ENCODE measurements at regions not wholly inside any gene's neighbourhood (a gene's known extent, or its start where the extent isn't known, plus 50 kb on each side); places are given as distances from the start of the nearest gene placed in this dataset.

DNA sequence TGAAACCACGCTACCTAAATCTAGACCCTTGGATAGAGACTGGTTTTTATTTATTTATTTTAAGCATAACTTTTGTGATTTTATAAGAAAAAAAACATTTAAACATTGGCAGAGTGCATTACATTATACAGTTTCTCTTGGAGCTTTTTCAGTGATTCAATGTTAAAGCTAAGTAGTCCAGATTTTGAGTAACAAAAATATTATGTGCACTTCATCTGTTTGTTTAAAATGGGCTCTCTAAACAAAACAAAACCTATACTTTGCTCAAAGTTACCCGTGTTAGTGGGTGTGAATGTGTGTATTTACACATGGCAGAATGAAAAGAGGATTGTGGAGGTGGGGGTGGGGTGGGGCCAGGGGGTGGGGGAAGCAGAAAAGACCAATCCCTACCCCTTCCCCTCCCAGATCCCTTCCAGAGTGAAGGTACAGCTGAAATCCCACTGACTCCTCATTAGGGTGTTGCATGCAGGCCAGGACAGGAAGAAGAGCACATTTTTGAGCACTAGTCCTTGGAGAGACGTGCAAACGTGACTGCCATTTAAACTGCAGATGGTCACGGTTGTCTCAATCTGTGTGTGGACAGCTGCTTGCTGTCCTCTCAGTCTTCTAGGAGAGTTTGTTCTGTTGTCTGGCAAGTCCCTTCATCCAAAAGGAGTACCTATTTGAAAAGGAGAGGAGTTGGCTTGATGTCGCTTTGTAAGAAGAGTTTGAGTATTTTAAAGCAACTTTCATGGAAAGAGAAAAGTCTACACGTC, 303.0 kb downstream of the ICOS start:
- DNase-seq, result no peak

DNA sequence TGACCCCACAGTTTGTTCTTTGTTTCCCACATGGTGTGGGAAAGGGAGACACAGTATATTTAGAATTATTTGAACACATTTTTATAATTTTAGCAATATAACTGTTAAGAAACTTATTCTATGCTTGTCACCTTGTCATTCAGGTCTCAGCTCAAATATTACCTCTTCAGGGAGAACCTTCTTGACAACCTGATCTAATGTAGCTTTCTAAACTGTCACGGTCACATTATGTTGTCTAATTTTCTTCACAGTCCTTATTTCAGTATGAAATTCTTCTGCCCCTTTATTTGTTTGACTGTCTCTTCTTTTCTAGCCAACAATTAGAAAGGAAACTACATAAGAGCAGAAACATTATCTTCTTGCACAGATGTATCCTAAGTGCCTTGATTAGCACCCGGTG, 304.3 kb upstream of the PARD3B start:
- DNase-seq, result no peak

DNA sequence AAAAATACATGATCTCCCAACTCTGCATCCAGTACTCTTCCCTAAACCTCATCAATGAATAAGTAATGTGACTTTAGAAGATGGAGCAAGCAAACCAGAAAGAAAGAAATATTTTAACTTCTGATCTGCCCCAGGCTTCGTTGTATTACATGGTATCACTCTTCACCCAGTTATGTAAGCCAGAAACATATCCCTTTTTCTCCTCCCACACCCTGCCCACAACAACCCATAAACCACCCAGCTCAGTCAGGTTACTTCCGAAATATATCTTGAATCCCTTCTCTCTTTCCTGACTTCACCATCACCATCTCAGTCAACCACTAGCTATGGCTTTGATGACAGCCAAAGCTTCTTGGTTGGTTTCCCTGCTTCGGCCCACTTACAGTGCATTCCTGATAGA, 295.8 kb upstream of the PARD3B start:
- DNase-seq, result no peak

DNA sequence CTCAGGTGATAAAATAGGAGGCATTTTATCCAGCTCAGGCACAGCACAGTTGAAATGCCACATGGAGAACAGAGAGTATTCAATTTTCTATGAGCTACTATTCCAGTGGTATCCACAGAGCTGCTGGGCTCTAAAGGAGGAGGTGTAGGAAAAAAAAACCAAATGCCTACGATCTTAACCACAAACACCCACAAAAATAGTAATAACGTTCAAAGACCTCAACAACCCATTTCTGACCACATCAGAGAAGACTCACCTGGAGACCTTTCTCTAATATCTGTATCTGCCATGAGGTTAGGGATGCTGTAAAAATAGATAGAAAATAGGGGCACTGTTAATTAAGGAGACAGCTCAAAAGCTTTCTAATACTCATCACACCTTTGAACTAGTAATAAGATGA, 294.6 kb upstream of the PARD3B start:
- DNase-seq, result no peak

DNA sequence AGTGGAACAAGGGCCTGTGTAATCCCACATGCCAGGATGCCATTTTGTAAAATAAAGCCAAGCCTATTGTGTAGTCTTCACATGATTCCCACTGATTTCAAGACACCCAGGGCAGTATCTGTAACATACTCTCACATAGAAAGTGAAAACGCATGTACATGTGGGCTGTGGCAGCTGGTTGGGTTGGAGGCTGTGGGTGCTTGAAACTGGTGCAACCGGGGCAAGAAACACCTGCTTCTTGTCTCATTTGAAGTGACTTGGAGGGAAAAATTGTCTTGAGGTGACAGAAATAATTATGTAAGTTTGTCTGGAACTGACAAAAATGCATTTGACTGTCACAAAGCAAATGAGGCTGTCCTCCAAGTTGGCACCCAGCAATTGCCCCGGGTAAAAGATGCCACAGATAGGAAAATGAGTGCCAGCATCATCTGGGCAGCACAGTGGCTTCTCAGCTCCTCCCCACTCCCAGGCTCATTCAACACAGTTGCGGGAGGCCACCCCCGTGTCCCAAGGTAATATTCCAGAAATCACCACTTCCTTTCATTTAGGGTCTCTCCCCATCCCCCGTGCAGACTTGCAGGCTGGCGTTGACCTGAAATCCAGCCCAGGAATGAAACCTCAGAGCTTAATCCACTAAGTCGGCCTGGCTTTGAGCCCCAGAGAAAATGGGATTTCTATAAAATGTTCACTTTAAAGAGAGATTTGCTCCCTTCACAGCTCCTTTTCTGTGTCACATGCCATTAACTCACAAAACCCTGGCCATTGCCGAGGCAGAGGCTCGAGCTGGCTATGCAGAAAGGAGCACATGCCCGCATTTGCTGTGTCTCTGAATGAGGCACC, 293.9 kb upstream of the PARD3B start:
- no peak for DNase-seq

DNA sequence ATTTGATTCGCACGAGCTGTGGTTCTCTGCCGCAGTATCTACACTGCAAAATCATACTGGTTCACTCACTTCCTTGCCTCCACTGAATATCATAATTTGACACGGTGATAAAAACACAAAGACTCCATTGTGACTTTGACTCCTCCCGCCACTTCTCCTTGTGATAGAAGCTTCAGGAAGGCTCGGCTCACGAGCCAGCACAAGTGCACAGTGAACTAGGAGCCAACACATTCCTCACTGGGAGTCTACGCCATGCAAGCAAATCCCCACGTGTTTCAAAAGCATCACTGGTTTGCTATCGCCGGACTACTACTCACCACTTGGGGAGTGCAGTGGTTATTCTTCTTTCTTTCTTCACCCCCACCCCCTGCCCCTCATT, 293.3 kb upstream of the PARD3B start:
- no peak for DNase-seq

DNA sequence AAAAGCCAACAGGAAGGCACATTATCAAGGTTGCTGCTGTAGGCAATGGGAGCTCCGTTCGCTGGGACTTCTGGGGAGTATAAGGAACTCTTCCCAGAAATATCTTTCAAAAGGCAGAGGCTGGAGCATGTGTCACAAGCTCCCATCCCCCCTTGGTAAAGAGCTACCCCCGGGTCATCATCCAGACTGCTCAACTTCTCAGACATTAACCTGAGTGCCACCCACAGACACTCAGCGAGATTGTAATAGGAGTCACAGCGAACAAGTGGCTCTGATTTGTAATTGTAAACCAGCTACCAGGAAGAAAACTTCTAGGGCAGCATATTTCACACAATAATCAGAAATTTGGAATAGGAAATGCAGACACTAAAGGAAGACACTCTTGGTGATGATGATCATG, 290.2 kb upstream of the PARD3B start:
- no peak for DNase-seq

DNA sequence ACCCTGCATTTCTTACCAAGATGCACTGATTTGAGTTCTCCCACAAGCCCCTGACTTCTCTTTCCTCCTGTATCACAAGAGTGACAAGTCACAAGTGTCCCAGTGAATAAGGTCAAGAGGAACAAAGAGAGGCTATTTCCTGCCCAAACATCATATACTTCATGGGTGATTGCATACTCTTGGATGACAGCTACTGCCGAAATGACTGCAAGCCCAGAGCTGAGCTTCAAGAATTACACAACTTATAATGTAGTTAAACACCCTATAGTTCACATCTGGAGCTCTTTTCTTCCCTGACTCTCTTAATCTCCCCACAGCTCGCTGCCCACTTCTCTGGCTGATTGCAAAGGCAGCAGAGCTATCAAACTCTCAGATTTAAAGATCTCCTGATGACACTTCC, 289.7 kb upstream of the PARD3B start:
- DNase-seq, result no peak

DNA sequence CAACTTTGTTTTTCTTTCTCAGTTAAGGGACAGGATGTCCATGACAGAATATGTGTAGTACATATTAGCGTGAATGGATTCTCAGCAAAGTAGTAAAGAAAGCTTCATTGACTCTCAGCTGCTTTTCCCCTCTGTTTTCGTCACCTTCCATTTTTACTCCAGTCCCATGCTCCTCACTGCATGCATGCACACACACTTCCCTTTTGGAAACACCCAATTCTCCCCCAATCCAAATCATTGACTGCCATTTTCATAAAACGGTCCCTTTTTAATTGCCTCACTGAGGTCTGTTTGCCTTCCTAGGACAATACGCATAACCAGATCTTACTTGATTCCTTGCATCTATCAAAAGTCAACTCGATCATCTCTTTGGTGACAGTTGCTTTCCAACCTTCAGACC, 287.5 kb upstream of the PARD3B start:
- DNase-seq, result no peak

DNA sequence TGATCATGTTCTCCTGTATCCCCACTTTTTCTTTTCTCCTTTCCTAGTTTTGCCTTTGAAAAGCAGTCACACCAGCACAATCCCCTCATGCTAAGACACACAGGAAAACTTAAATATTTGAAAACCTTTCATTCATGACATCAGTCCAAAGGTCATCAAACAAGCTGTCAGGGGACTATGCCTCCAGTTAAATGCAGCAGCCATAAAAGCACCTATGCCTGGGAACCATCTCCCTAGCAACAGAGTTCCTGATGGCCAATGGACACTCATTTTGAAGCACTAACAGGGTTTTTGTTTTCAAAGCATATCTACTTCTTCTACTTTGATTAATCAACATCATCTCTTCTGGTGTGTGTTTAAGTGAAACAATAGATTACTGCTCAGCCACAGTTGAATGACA, 286.4 kb upstream of the PARD3B start:
- no peak for DNase-seq

DNA sequence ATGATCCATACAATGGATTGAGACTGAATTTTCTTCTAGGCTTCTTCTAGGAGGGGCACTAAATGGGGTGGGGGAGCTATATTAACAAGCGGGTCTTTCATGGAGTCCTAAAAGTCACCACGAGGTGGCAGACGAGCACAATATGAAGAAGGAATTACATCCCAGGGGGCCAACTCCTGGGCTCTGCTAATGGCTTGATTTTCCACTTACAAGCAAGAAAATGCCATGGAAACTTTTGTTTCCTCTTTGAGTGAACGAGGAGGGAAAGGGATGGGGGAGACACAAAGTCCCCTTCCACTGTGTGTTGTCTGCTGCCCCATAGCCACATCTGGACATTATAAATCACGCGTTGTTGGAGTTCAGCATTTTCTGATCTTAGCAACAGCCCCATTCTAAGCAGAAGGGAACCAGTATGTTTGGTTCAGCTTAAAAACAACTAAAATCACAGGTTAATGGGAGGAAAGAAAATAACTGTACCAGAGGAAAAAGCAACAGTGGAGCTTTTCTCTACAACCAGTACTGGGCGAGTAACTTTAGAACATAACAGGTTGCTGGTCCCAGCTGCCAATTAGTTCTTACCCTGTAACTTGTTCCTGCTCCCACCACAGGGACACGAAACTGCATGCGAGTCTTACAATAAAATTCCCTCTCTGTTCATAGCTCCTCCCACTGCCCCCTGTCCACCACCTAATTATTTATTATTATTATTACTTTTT, 285.0 kb upstream of the PARD3B start:
- DNase-seq, result peak; percentile 6 to 41

DNA sequence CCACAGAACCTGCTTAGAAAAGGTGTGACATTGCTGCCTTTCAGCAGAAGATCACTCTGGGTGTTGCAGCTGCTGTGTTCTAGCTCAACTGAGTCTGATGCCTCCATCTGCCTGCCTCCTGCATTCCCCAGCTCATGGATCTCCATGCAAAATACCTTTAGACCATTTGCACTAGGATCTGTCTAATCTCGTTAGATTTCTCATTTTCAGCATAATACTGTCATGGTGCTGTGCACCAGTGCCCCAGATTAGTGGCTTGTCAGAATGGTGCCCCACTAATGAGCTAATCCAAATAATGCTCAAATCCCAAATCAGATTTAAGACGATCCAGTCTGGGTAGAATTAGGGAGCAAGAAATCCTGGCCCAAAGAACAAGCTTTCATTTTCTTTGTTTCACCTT, 284.4 kb upstream of the PARD3B start:
- no peak for DNase-seq

DNA sequence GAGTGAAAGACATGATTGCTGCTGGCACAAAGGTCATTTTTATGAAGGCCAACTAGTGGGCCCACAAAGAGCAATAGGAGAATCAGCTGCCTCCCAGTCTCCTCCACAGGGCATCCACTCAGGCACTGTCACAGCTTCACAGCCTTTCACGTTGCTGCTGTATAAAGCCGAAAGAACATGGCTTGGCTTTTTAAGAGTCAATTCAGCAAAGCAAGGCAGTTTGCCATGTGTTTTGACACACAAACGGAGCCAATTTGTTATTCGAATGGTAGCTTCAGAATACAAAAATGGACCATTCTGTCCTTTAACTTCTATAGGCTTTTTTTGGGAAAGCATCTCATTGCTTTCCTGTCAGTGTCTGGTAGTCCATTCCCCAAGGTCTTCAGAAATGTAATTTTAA, 283.4 kb upstream of the PARD3B start:
- no peak for DNase-seq

DNA sequence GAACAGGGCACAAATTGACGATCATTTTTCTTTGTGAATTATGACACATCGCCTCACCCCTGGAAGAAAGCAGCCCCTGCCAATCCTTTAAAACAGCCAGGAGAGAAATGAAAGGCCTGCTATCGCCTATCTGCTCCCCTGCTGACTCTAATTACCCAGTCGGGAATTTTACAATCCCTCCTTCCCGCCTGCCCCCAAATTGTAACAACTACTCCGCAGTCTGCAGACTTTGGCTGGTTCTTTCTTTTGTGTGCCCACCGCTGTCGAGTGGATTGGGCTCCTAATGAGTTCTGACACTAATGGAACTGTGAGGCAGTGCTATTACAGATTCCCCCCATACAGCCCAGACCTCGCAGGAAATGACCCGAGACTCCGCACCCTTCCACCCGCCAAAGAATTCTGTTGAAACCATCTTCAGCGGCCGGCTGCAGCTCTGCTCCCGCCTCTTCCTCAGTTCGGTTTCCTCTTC, 281.2 kb upstream of the PARD3B start:
- DNase-seq, result no peak

DNA sequence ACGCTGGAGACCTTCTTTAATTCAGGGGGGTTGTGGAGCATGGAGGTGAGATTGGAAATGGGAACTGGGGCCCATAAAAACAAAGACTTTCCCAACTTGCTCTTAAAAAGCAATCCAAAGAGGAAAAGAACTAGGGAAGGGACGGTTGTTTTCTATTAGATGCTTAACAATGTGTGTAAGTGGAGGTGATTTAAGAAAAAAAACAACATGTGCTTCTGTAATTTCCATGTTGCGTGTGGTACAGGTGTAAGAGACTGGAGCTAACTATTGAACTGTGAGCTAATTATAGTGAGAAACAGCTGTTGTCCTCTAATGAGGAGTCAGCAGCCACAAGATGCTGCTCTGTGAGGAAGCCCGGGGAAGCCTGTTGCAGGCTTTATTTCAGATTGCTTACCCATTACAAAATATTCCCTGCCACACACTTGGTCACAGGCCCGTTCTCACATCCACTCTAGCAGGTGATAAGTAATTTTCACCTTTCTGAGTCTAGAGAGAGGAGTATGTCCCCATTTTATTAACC, 280.6 kb upstream of the PARD3B start:
- DNase-seq, result no peak

DNA sequence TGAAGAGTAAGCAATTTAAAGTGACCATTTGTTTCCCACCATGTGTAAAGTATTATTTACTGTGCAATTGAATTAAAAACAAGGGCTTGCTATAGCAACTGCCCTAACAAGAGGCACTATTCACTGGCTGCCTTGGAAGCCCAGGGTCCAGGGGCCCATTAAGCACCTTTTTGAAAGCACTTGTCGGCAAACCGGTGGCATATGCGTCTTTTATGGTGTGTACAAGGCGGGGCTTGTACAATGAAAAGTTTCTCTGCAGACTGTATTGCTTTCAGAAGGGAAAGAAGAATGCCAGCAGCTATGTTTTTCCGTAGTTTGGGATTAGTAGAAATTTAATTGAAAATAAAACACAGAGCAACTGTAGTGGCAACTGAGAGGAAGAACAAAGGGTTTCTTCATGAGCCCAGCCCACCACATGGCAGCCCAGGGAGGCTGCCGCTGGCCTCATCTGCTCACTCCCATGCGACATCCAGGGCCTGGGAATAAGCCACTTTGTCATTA, 279.5 kb upstream of the PARD3B start:
- DNase-seq, result no peak

DNA sequence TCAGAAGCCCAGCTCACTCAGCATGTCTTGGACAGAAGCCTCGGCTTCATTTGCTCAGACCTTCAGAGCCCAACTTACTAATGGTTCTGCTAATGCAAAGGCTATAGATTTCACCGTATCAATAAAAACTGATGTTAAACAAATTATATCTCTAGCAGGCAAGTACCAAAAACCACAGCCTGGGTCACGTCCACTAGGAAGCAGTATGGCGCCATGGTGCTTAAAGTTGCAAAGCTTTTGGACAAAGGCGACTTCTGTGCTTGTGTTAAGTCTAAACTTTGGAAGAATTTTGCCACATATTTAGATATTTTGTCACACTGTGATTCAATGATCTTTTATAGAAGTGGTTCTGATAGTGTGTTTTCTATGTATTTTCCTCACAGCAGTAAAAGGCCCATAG, 276.8 kb upstream of the PARD3B start:
- DNase-seq, result no peak

DNA sequence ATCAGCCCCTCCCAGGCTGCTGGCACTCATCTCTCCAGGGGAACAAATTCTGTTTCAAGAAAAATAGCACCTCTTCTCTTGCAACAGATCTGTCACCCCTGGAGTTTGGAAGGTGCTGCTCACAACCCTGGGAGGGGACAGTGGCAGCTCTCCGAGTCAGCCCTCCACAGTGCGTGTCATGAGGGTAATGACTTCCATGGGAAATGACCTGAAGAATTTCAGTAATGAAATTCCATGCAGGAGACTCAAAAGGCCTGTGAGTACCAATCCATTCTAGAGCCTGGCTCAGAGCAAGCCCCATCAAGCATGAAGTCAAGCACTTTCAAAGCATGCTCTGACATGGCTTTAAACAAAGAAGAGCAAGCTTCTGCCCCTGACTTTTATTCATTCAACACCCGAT, 276.3 kb upstream of the PARD3B start:
- DNase-seq, result no peak

DNA sequence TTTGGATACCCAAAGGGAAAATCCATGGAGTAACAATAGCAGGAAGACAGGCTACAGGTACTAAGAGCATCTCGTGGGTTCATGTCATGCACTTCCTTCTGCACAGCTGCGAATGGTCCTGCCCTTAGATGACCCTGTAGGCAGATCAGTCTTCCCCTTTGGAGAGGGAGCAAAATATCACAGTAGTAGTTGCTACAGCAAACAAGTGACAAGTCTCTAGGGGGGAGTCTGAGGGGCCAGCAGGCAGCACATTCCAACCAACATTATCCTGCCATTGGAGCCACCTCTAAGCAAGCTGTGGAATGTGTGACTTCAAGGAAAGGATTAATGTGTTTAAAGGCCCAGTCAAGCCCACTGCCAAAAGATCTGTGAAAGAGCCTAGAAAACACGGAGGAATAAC, 273.2 kb upstream of the PARD3B start:
- DNase-seq, result no peak

DNA sequence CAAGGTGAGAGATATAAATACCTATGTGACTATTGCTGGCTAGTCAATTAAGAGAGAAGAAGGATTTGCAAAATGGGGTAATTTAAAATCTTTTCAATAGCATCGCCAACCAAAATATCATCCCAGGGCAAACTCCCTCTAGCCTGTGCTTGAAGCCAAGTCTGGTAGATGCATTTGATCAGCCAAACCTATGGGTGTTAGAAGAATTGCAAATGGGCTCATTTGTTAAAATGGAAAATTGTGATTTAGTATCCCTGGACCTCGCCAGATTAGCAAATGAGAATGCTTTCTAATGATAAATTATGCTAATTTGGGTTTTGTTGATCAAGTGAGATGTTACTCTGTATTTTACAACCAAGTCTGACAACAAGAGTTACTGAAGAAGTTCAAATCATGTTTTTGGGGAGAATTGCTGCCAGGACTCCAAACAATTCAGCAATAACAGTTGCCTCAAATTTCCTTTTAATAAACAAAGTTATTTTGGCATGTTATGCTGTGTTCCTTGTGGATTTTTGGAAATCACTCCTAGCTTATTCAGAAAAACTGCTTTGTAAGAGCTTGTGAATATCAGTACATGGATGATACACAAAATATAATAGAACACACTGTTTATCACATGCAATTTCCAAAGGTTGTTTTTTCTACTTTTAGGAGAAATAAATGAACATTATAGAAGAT, 272.5 kb upstream of the PARD3B start:
- DNase-seq, result no peak

DNA sequence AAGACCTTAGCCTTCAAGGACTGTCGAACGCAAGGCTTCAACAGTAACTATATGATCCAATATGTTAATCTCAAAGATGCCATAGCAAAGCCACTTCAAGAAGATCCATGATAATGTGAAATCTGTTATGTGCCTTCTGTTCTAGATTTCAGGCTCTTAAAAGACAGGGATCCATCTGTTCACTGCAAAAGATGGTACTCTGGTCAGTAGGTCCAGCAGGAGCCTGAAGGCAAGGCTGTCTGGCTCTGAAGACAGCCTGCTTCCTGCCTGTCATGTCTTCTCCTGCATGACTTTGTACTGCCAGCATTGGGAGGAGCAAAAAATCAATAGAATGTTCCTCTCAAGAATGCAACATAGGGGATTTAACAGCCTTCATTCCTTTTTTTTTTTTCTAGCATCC, 270.8 kb upstream of the PARD3B start:
- DNase-seq, result no peak

DNA sequence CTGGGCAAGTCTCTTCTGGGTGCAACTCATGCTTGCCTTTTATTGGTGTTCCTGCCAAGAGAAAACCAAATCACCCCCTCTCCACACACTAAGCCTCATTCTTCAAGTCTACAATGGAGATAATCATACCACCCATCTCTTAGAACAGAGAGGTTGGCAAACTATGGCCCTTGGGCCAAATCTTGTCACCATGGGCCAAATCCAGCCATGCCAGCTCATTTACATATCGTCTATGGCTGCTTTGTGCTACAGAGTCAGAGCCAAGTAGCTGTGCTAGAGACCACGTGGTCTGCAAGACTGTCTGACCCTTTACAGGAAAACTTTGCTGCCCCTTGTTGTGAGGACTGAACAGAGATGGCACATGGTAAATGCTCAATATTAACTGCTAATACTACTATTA, 270.3 kb upstream of the PARD3B start:
- no peak for DNase-seq

DNA sequence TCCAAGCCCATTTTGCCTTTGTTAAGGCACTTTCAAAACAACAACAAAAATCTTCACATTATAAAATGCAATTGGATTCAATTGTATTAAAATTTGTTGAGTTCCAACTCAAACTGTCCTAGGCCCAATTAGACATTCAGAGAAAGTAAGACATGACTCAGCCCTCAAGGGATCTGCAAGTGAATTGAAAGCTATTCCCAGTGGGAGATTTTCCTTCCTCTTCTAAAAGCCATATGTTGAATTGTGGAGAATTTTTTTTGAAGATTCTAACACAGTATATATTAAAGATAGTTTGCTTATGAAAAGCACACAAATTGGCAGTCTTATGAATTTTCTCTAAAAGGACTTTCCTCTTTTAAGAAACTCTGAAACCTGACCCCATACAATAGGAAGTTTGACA, 268.0 kb upstream of the PARD3B start:
- no peak for DNase-seq
